NOMO-1 (cell line): ENCODE measurements at regions not wholly inside any gene's neighbourhood (a gene's known extent, or its start where the extent isn't known, plus 50 kb on each side); places are given as distances from the start of the nearest gene placed in this dataset.

ENCODE experiments used
- DNase-seq, 2 experiments: peaks; one replicate each; lab custom pipeline; 2025; ENCODE audit not compliant: unreplicated experiment in 2 of 2; lab: John Stamatoyannopoulos, UW

- DNase-seq = no peak
Observed at GRCh38 chr5:28215091-28215490, 1176.7 kb upstream of the CDH9 start.

DNA sequence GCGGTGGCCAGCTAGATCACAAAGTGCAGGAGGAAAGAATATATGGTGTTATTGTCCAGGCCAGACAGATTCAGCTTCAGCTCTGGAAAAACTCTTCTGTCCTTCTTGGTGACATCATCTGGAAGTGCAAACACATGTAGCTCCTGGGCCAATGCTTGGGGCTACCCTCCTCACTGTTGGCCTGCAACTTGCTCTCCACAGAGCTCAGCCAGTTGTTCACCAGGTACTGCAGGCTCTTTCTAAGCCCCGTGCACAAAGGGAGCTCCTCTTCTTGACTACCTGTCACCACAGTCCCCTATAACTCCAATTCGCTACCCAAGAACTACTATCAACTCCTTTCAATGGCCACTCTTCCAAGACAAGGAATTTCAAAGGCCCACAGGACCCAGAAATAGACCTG lies 1175.9 kb upstream of the CDH9 start:
- no peak for DNase-seq

GRCh38 chr5:28208356-28208755 lies 1170.0 kb upstream of the CDH9 start:
- no peak for DNase-seq

- DNase-seq = peak in 1 of 2 experiments; percentile 13
Observed at GRCh38 chr5:28190011-28190410, 1151.6 kb upstream of the CDH9 start.

DNA sequence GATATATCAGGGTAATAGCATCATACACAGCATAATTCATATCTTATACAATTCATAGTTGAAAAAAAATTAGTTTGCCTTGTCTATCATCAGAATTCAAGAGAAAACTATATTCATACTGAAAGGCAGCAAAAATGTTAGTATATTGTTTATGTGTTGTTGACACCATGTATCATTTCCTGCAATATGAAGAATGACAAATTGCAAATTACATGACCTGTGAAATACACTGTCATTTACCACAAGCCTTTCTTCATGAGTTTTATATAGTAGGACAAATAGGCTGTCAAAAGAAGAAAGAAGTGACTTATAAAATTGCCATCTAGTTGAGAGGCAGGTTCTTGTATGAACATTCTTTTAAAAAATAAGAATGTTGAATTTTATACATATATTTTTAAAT lies 1136.3 kb upstream of the CDH9 start:
- no peak for DNase-seq

GRCh38 chr5:28165096-28165495 lies 1126.7 kb upstream of the CDH9 start:
- DNase-seq = no peak

DNA sequence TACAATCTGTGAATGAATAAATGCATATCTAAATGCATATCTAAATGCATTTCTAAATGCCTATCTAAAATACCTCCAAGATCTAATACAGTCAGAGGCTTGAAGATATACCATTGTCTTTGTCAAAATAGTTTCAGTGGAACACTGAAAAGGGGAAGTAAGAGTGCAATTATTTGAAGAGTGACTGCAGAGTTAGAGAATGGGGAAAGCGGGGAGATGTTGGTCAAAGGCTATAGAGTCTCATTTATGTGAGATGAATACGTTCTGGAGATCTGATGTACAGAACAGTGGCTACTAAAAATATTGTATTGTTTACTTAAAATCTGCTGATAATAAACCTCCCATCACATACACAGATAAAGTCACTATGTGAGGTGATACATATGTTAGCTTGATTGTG lies 1126.2 kb upstream of the CDH9 start:
- peak; percentile 41 to 76 for DNase-seq

GRCh38 chr5:28156981-28157380 lies 1118.6 kb upstream of the CDH9 start:
- DNase-seq = no peak

DNA sequence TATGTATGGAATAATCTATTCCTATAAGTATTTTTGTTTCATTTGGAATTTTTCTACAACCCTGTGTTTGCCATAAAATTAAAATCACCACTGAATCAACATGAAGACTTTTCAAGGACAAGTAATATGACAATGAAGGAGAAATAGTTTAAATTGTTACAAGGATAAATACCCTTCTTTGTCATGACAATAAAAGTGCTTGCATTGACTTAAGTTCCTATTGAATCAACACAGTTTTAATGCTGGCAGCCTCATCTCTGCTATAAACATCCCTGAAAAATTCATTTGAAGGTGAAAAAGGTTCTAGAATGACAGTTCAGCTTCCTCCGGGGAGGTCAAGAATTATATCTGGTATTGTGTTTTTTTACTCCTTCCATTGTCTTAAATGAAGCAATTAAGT lies 1105.1 kb upstream of the CDH9 start:
- no peak for DNase-seq

DNA sequence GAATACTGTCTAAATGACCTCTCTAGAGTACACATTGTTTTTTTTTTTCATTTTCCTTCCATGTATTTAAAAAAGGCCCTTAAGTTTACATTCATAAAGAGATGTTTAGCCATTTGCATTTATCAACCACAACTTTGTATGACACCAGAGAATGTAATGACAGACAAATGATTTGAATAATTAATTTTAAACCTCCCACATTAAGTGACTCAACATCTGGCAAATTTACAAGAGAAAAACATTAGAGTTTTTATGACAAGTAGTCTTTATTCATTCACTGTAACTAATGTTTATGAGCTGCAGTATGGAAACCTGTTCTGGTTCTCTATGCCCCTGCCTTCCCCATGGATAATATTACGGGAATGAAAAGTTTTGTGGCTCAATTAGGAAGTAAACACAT lies 1093.8 kb upstream of the CDH9 start:
- no peak for DNase-seq

DNA sequence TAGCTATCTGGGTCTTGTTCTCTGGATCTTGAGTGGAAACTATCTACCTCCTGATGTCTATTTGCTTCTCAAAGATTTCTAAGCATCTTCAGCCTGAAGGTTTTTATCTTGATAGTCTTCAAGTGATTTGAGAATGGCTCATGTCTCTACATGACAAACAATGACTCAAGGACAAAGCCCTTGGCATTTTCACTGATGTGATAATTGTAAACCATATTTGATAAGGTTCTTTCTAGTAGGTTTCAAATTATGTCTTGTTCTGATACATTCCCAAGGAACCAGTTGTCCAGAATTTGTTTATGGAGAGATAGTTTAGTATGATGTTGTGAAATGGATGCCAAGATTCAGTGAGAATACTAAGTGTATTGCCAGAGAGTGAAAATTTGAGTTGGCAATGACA lies 1079.3 kb upstream of the CDH9 start:
- DNase-seq = no peak

- DNase-seq = no peak
Observed at GRCh38 chr5:28117273-28117672, 1078.9 kb upstream of the CDH9 start.

GRCh38 chr5:28110781-28111180 lies 1072.4 kb upstream of the CDH9 start:
- no peak for DNase-seq

DNA sequence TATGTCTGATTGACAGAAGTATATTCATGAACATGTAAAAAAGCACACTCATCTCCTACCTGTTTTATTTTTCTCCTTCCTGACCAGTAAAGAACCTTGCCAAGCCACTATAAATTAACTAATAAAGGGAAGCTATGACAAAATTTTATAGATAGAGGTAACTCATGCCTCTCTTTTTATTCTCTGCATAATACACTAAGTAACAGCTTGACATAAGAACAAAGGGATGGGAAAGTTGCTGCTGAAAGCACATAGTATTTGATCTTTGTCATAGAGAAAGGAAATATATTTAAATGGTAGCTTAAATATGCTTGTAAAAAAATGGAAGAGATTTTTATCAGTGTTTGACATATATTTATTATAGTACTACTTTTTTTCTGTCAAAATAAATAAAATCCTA lies 1065.7 kb upstream of the CDH9 start:
- DNase-seq = no peak

- no peak for DNase-seq
Observed at GRCh38 chr5:28084069-28084468, 1045.7 kb upstream of the CDH9 start.

DNA sequence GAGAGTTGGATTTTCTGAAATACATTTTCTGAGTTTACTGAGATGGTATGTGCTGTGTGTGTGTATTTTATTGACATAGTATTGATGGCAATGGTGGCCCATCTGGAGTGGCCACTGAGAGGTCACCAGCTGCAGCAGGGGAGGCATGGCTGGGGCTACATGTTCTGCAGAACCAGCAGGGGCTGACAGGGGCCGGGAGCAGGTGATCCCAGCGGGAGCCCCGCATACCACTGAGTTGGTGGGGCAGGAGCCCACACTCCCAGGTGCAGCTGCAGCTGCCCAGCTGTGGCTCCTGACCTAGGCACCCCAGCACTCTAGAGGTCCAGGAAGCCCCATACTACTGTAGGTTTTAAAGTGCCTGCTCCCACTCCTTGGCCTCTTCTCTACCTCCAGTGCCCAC lies 1044.2 kb upstream of the CDH9 start:
- no peak for DNase-seq

DNA sequence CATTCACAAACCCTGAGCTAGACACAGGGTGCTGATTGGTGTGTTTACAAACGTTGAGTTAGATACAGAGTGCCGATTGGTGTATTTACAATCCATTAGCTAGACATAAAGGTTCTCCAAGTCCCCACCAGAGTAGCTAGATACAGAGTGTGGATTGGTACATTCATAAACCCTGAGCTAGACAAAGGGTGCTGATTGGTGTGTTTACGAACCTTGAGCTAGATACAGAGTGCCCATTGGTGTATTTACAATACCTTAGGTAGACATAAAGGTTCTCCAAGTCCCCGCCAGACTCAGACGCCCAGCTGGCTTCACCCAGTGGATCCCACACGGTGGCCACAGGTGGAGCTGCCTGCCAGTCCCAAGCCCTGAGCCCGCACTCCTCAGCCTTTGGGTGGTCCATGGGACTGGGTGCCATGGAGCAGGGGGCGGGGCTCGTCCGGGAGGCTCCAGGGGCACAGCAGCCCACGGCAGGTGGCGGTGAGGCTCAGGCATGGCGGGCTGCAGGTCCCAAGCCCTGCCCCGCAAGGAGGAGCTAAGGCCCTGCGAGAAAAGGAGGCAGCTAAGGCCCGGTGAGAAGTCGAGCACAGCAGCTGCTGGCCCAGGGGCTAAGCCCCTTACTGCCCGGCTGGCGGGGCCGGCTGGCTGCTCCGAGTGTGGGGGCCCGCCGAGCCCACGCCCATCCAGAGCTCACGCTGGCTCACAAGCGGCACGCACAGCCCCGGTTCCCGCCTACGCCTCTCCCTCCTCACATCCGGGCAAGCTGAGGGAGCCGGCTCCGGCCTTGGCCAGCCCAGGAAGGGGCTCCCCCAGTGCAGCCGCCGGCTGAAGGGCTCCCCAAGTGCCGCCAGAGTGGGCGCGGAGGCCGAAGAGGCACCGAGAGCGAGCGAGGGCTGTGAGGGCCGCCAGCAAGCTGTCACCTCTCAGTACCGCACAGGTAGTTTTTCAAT lies 1039.2 kb upstream of the CDH9 start:
- DNase-seq = no peak

- no peak for DNase-seq
Observed at GRCh38 chr5:28066856-28067255, 1028.5 kb upstream of the CDH9 start.

DNA sequence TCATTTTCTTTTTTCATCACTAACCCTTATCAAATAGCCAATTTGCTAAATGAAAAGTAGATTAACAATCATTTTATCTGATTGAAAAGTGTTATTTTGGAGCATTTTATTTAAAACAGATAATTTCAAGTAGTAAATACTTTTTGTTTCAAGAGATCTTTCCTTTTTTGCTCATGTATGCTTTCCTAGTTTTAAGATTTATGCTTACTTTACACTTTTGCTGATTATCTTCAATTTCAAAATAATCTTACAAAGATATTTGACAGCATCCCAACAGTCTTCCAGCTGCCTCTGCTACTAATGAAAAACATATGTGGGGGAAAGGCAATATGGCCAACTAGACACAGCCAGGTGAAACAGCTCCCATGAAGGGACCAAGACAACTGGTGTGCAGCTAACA lies 1027.3 kb upstream of the CDH9 start:
- no peak for DNase-seq

DNA sequence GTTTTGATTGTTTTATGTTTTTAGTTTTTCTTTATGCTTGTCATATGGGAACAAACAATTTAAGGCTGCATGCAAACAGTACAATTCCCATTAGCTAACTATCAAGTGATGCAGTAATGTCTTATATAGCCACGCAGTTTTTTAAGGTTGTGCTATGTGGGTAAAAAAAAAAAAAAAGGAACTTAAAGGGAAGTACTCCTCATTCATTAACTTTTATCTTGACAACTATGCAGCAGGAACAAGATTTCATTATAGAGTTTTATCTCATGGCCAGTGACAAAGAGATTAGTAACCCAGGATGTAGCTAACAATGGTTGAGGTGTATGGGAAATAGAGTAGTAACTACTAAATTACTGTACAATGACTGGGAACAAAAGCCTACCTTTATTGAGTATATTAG lies 1008.2 kb upstream of the CDH9 start:
- no peak for DNase-seq

DNA sequence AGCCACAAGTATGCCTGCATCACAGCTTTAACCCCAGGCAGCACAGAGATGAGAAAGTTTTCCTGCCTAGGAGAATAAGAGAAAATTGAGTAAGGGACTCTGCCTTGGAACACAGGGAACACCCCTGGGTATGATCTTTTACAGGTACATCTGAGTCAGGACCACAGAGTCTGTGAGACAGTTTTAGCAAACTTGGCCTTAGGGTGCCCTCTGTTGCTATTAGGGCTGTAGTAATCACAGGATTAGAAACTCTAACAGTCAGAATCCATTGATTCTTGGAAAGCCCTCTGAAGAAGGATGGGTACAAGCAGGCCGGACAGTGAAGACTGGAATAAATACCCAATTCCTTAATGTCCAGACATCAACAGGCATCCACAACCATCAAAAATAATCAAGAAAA lies 989.5 kb upstream of the CDH9 start:
- DNase-seq = no peak

DNA sequence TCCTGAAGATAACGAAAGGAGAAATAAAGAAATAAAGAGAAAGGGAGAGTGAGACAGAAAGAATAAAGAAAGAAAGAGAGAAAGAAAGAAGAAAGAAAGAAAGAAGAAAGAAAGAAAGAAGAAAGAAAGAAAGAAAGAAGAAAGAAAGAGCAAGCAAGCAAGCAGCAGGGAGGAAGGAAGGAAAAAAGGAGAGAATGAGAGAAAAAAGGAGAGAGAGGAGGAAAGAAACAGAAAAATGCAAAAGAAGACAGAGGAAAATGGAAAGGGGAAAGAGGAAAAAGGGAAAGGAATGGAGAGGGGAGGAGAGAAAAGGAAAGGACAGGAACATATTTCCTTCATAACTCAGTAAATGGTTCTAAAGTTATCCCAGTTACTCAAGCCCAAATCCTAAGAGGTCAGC lies 978.8 kb upstream of the CDH9 start:
- no peak for DNase-seq

DNA sequence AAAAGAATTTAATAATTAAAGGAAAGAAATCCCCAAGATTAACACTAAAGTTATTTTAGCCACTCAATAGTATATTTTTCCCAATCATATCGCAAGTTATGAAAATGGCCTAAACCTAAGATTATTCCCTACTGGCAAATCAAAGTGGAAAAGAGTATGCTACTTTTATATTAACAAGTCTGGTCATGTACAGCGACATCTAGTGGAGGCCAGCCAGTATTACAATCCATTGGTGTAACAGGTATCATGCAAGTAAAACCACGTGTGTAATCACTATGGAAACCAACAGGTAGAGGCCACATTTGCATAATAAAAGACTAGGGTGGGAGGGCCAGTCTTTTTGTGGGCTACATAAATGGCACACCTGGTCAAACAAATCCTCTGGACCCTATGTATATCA lies 976.4 kb upstream of the CDH9 start:
- peak; percentile 25 to 42 for DNase-seq
